Astrocyte (in vitro differentiated cells and primary cell): ENCODE measurements at regions not wholly inside any gene's neighbourhood (a gene's known extent, or its start where the extent isn't known, plus 50 kb on each side); places are given as distances from the start of the nearest gene placed in this dataset.

Source experiments
- DNase-seq: peaks from one replicate; pipeline ENCODE4 v3.0.0-alpha.2; 2010; ENCODE audit warnings: low read depth
- FAIRE-seq: peaks from 2 replicates; lab custom pipeline; 2011; peaks lifted over from hg19 to GRCh38; lab: Jason Lieb, UNC
- H2AFZ ChIP-seq: 2 replicates; pipeline ENCODE4 v1.6.0; 2012; ENCODE audit warnings: low read depth, low read length, inconsistent platforms
- H3K27ac ChIP-seq: 2 replicates; pipeline ENCODE4 v1.5.1; 2011; ENCODE audit warnings: low read depth, low read length, inconsistent platforms
- H3K27me3 ChIP-seq: 2 replicates; pipeline ENCODE4 v1.6.0; 2011; ENCODE audit warnings: low read length, inconsistent platforms; ENCODE audit not compliant: insufficient read depth
- H3K36me3 ChIP-seq: 2 replicates; pipeline ENCODE4 v1.5.1; 2011; ENCODE audit warnings: low read length, inconsistent platforms; ENCODE audit not compliant: insufficient read depth
- H3K4me1 ChIP-seq: 2 replicates; pipeline ENCODE4 v1.5.1; 2011; ENCODE audit warnings: low read length, inconsistent platforms; ENCODE audit not compliant: insufficient read depth
- H3K4me2 ChIP-seq: 2 replicates; pipeline ENCODE4 v1.6.0; 2012; ENCODE audit warnings: low read length, inconsistent platforms
- H3K4me3 ChIP-seq: 2 replicates; pipeline ENCODE4 v1.5.1; 2011; ENCODE audit warnings: low read depth, mild to moderate bottlenecking, low read length, inconsistent platforms; ENCODE audit not compliant: insufficient read depth
- H3K79me2 ChIP-seq: 2 replicates; pipeline ENCODE4 v1.6.0; 2012; ENCODE audit warnings: mild to moderate bottlenecking, low read length, inconsistent platforms; ENCODE audit not compliant: insufficient read depth
- H3K9ac ChIP-seq: 2 replicates; pipeline ENCODE4 v1.6.0; 2012; ENCODE audit warnings: mild to moderate bottlenecking, low read length, inconsistent platforms
- H3K9me3 ChIP-seq: 2 replicates; pipeline ENCODE4 v1.5.1; 2012; ENCODE audit warnings: low read depth, mild to moderate bottlenecking, low read length, inconsistent platforms; ENCODE audit not compliant: insufficient read depth
- H4K20me1 ChIP-seq: 2 replicates; pipeline ENCODE4 v1.6.0; 2012; ENCODE audit warnings: low read length, inconsistent platforms; ENCODE audit not compliant: insufficient read depth
- H3K27ac Mint-ChIP-seq: one replicate; pipeline ENCODE4 v1.8.0; 2021; ENCODE audit warnings: mild to moderate bottlenecking, mixed read lengths; ENCODE audit not compliant: unreplicated experiment
- H3K27me3 Mint-ChIP-seq: one replicate; pipeline ENCODE4 v1.8.0; 2021; ENCODE audit warnings: low read depth, mixed read lengths; ENCODE audit not compliant: unreplicated experiment
- H3K36me3 Mint-ChIP-seq: one replicate; pipeline ENCODE4 v1.8.0; 2021; ENCODE audit warnings: low read depth, mixed read lengths; ENCODE audit not compliant: unreplicated experiment
- H3K4me1 Mint-ChIP-seq: one replicate; pipeline ENCODE4 v1.8.0; 2021; ENCODE audit warnings: low read depth, mixed read lengths; ENCODE audit not compliant: unreplicated experiment
- H3K4me3 Mint-ChIP-seq: one replicate; pipeline ENCODE4 v1.8.0; 2021; ENCODE audit warnings: mild to moderate bottlenecking, moderate library complexity, mixed read lengths; ENCODE audit not compliant: unreplicated experiment
- H3K9me3 Mint-ChIP-seq: one replicate; pipeline ENCODE4 v1.8.0; 2021; ENCODE audit warnings: mild to moderate bottlenecking, mixed read lengths; ENCODE audit not compliant: unreplicated experiment
- CTCF ChIP-seq: IDR thresholded peaks from 2 replicates; pipeline ENCODE4 v1.5.1; 2011; ENCODE audit warnings: low read depth, mild to moderate bottlenecking, inconsistent platforms, low read length, moderate library complexity; ENCODE audit not compliant: insufficient read depth
- EZH2 ChIP-seq: IDR thresholded peaks from 2 replicates; pipeline ENCODE4 v1.6.1; 2012; ENCODE audit warnings: mild to moderate bottlenecking, low read length, inconsistent platforms; ENCODE audit not compliant: insufficient read depth

GRCh38 chr1:14437417-14437918 lies 161.0 kb upstream of the KAZN start:
- Mint-ChIP-seq H3K27ac (no peak overlapping the region), H3K27me3 (peaks cover 15% of the 10 kb centered on the region), H3K4me3 (no peak overlapping the region), H3K36me3 (no peaks in the 10 kb centered on the region), H3K9me3 (no peaks in the 10 kb centered on the region), H3K4me1 (no peaks in the 10 kb centered on the region)
- Histone ChIP-seq H2AFZ (no peak overlapping the region), H3K4me2 (peak overlapping the region; percentile 51), H4K20me1 (no peaks in the 10 kb centered on the region), H3K9me3 (no peaks in the 10 kb centered on the region), H3K4me1 (peaks cover 19% of the 10 kb centered on the region), H3K36me3 (no peaks in the 10 kb centered on the region), H3K27me3 (no peaks in the 10 kb centered on the region), H3K27ac (no peak overlapping the region), H3K9ac (no peak overlapping the region), H3K79me2 (no peaks in the 10 kb centered on the region), H3K4me3 (no peak overlapping the region)
- FAIRE-seq (no peak), DNase-seq (no peak)
- no peak for TF ChIP-seq CTCF
- TF ChIP-seq EZH2 = no peak

GRCh38 chr1:14438127-14438769 lies 160.2 kb upstream of the KAZN start:
- Histone ChIP-seq H3K9me3 (no peaks in the 10 kb centered on the region), H3K4me3 (no peak overlapping the region), H3K4me2 (no peak overlapping the region), H3K27ac (no peak overlapping the region), H3K36me3 (no peaks in the 10 kb centered on the region), H3K79me2 (no peaks in the 10 kb centered on the region), H3K4me1 (peaks cover 26% of the 10 kb centered on the region), H2AFZ (no peak overlapping the region), H3K9ac (no peak overlapping the region), H3K27me3 (no peaks in the 10 kb centered on the region), H4K20me1 (no peaks in the 10 kb centered on the region)
- Mint-ChIP-seq H3K27ac (no peak overlapping the region), H3K4me3 (no peak overlapping the region), H3K9me3 (no peaks in the 10 kb centered on the region), H3K36me3 (no peaks in the 10 kb centered on the region), H3K27me3 (peaks cover 15% of the 10 kb centered on the region), H3K4me1 (no peaks in the 10 kb centered on the region)
- no peak for FAIRE-seq
- no peak for TF ChIP-seq EZH2
- TF ChIP-seq CTCF = no peak
- no peak for DNase-seq

- Histone ChIP-seq H3K4me2 (no peak overlapping the region), H3K27me3 (no peaks in the 10 kb centered on the region), H3K9ac (no peak overlapping the region), H3K4me3 (no peak overlapping the region), H3K27ac (no peak overlapping the region), H3K9me3 (no peaks in the 10 kb centered on the region), H3K4me1 (peaks cover 32% of the 10 kb centered on the region), H2AFZ (no peak overlapping the region), H3K79me2 (no peaks in the 10 kb centered on the region), H3K36me3 (no peaks in the 10 kb centered on the region), H4K20me1 (no peaks in the 10 kb centered on the region)
- H3K4me1 Mint-ChIP-seq = no peaks in the 10 kb centered on the region
- H3K9me3 Mint-ChIP-seq = no peaks in the 10 kb centered on the region
- H3K4me3 Mint-ChIP-seq = no peak overlapping the region
- H3K27ac Mint-ChIP-seq = no peak overlapping the region
- DNase-seq (peak; percentile 20), FAIRE-seq (no peak)
- TF ChIP-seq CTCF (no peak), EZH2 (no peak)
- H3K27me3 Mint-ChIP-seq = peaks cover 15% of the 10 kb centered on the region
- H3K36me3 Mint-ChIP-seq = no peaks in the 10 kb centered on the region
Observed at GRCh38 chr1:14439015-14439414, 159.5 kb upstream of the KAZN start.
